Endodermal cell (in vitro differentiated cells): ENCODE measurements at regions not wholly inside any gene's neighbourhood (a gene's known extent, or its start where the extent isn't known, plus 50 kb on each side); places are given as distances from the start of the nearest gene placed in this dataset.

Source experiments
- DNase-seq: peaks from one replicate; pipeline ENCODE4 v3.0.0-alpha.2; 2017
- H3K27ac ChIP-seq: 2 replicates; pipeline ENCODE4 v1.5.1; 2013; ENCODE audit warnings: mild to moderate bottlenecking, low read depth, low read length, moderate library complexity
- H3K27me3 ChIP-seq: 2 replicates; pipeline ENCODE4 v1.6.1; 2013; ENCODE audit warnings: mild to moderate bottlenecking, low read length, moderate library complexity; ENCODE audit not compliant: insufficient read depth, control insufficient read depth, poor library complexity, severe bottlenecking
- H3K36me3 ChIP-seq: 2 replicates; pipeline ENCODE4 v1.7.0; 2013; ENCODE audit warnings: mild to moderate bottlenecking, low read length, moderate library complexity; ENCODE audit not compliant: control insufficient read depth, insufficient read depth
- H3K4me1 ChIP-seq: one replicate; pipeline ENCODE4 v1.7.0; 2013; ENCODE audit warnings: low read length; ENCODE audit not compliant: control insufficient read depth, insufficient read depth
- H3K4me3 ChIP-seq: 2 replicates; pipeline ENCODE4 v1.5.1; 2013; ENCODE audit warnings: mild to moderate bottlenecking, low read length, moderate library complexity
- H3K9ac ChIP-seq: 2 replicates; pipeline ENCODE4 v1.6.1; 2013; ENCODE audit warnings: mild to moderate bottlenecking, low read length, moderate library complexity; ENCODE audit not compliant: poor library complexity, severe bottlenecking; ENCODE audit errors: extremely low read depth
- H3K9me3 ChIP-seq: 2 replicates; pipeline ENCODE4 v1.6.1; 2013; ENCODE audit warnings: mild to moderate bottlenecking, low read length, moderate library complexity; ENCODE audit not compliant: control insufficient read depth
- H3K27ac Mint-ChIP-seq: 2 replicates; pipeline ENCODE4 v1.8.0; 2020; ENCODE audit warnings: mixed read lengths
- H3K27me3 Mint-ChIP-seq: 2 replicates; pipeline ENCODE4 v1.8.0; 2021; ENCODE audit warnings: mild to moderate bottlenecking, mixed read lengths; ENCODE audit not compliant: insufficient read depth
- H3K36me3 Mint-ChIP-seq: 2 replicates; pipeline ENCODE4 v1.8.0; 2020; ENCODE audit warnings: low read depth, mixed read lengths
- H3K4me1 Mint-ChIP-seq: 2 replicates; pipeline ENCODE4 v1.8.0; 2020; ENCODE audit warnings: mixed read lengths
- H3K4me3 Mint-ChIP-seq: 2 replicates; pipeline ENCODE4 v1.8.0; 2020; ENCODE audit warnings: mild to moderate bottlenecking, moderate library complexity, mixed read lengths
- H3K9me3 Mint-ChIP-seq: 2 replicates; pipeline ENCODE4 v1.8.0; 2020; ENCODE audit warnings: mild to moderate bottlenecking, mixed read lengths
- WGBS, 2 experiments: methylation state at CpG; one replicate each; pipeline versions ENCODE4 v1.1.5 to v1.1.7; 2013; ENCODE audit warnings: missing lambda C conversion rate in 2 of 2, mixed read lengths in 1 of 2; ENCODE audit not compliant: insufficient coverage in 1 of 2, insufficient read length in 1 of 2; 5-methylcytosine and 5-hydroxymethylcytosine counted together
- TF ChIP-seq, protein P1 (sequence below): fragments of 200-600 bp; sonication (generic); conservative IDR thresholded peaks from 2 replicates; pipeline ENCODE4 v1.5.0; 2021; ENCODE audit warnings: antibody characterized with exemption, mild to moderate bottlenecking

DNA sequence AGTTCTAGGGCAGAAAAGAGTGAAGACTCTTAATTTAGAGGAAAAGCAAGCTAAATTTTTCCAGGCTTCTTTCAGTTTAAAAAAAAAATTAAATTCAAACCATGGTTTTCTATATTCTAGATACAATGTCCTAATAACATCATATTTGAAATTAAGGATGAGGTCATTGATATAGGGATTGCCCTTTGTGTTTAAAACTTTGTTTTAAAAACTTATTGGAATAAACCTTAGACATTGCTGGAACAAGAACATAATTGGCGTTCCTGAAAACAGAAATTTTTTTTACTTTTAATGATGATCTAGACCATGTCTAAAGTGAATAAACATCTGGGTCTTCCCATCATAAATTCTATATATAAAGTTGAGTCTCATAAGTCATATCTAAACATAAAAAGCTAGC, 859.4 kb upstream of the CHORDC1 start:
- no peaks in the 10 kb centered on the region for H3K4me1 ChIP-seq
- Mint-ChIP-seq H3K27me3 (peaks cover 1% of the 10 kb centered on the region), H3K9me3 (peaks cover 19% of the 10 kb centered on the region), H3K4me1 (peaks cover 12% of the 10 kb centered on the region), H3K27ac (no peak overlapping the region), H3K36me3 (no peaks in the 10 kb centered on the region), H3K4me3 (no peak overlapping the region)
- WGBS, 2 experiments: 93% methylated on average over 1 of the region's 1 CpG; no CpG with 5 or more reads in 1 of the 2 experiments
- H3K27ac ChIP-seq: no peak overlapping the region
- no peaks in the 10 kb centered on the region for H3K9me3 ChIP-seq
- TF ChIP-seq, protein P1, sequence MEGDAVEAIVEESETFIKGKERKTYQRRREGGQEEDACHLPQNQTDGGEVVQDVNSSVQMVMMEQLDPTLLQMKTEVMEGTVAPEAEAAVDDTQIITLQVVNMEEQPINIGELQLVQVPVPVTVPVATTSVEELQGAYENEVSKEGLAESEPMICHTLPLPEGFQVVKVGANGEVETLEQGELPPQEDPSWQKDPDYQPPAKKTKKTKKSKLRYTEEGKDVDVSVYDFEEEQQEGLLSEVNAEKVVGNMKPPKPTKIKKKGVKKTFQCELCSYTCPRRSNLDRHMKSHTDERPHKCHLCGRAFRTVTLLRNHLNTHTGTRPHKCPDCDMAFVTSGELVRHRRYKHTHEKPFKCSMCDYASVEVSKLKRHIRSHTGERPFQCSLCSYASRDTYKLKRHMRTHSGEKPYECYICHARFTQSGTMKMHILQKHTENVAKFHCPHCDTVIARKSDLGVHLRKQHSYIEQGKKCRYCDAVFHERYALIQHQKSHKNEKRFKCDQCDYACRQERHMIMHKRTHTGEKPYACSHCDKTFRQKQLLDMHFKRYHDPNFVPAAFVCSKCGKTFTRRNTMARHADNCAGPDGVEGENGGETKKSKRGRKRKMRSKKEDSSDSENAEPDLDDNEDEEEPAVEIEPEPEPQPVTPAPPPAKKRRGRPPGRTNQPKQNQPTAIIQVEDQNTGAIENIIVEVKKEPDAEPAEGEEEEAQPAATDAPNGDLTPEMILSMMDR: no peak
- H3K36me3 ChIP-seq: no peaks in the 10 kb centered on the region
- no peak overlapping the region for H3K4me3 ChIP-seq
- no peaks in the 10 kb centered on the region for H3K27me3 ChIP-seq
- DNase-seq: no peak
- H3K9ac ChIP-seq: no peak overlapping the region

DNA sequence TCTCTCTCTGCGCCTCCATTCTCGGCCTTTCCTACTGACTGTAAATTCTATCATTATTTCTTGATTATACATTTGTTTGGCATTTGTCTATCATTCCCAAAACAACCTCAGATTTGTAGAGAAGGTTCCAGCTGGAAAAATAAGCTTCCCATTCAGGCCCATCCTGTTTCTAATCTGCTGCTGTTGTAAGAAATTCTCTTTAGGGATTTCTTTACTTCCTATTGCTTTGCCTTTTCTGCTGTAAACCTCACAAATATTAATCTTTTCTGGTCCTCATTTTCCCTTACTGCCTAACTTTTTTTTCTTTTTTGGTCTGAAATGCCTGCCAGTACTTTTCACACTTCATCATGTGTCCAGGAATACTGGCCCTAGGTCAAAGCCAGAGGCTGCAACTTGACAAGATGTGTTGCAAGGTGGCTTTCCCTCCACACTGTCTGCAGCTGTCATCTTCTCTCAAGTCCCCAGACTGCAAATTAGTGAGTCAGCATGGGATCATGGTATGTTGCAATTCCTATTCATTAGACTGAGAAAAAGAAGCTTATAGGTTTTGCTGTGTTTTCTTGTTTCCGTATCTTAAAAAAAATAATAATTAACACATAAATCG, 858.7 kb upstream of the CHORDC1 start:
- H3K27me3 Mint-ChIP-seq: peaks cover 1% of the 10 kb centered on the region
- H3K36me3 Mint-ChIP-seq: no peaks in the 10 kb centered on the region
- H3K4me3 Mint-ChIP-seq: no peak overlapping the region
- Histone ChIP-seq H3K27ac (no peak overlapping the region), H3K27me3 (no peaks in the 10 kb centered on the region), H3K4me1 (no peaks in the 10 kb centered on the region), H3K4me3 (no peak overlapping the region), H3K9me3 (no peaks in the 10 kb centered on the region), H3K9ac (no peak overlapping the region), H3K36me3 (no peaks in the 10 kb centered on the region)
- H3K4me1 Mint-ChIP-seq: peaks cover 12% of the 10 kb centered on the region
- H3K27ac Mint-ChIP-seq: no peak overlapping the region
- DNase-seq: peak; percentile 52
- WGBS, 2 experiments: 100% methylated on average over 2 to 3 of the region's 4 CpGs
- H3K9me3 Mint-ChIP-seq: peaks cover 19% of the 10 kb centered on the region
- TF ChIP-seq, protein P1: no peak

DNA sequence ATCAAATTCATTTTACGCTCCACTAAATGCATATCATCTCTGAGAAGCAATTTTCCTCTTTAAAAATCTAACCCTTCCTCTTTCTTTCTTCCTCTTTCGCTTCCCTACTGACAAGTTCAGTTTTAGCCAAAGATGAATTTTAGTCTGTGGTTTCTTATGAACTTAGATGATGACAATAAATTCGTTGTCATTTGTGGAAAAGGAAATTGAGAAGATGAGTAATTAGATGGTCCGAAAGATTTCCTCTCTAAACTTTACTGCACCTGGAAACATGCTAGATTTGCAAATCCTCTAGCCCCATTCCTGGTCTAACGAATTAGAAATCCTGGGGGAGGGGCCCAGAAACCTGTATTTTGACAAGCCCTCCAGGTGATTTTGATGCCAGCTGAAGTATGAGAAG, 855.4 kb upstream of the CHORDC1 start:
- Mint-ChIP-seq H3K4me1 (peaks cover 6% of the 10 kb centered on the region), H3K9me3 (peaks cover 1% of the 10 kb centered on the region), H3K36me3 (no peaks in the 10 kb centered on the region), H3K4me3 (no peak overlapping the region), H3K27ac (no peak overlapping the region), H3K27me3 (peaks cover 1% of the 10 kb centered on the region)
- Histone ChIP-seq H3K4me1 (no peaks in the 10 kb centered on the region), H3K4me3 (no peak overlapping the region), H3K27ac (no peak overlapping the region), H3K9ac (no peak overlapping the region), H3K36me3 (no peaks in the 10 kb centered on the region), H3K9me3 (no peaks in the 10 kb centered on the region), H3K27me3 (no peaks in the 10 kb centered on the region)
- TF ChIP-seq, protein P1: no peak
- DNase-seq: no peak
- WGBS, 2 experiments: 88 to 91% methylated on average over 1 to 5 of the region's 5 CpGs
